Transverse colon (tissue), 4 donors: ENCODE measurements at regions not wholly inside any gene's neighbourhood (a gene's known extent, or its start where the extent isn't known, plus 50 kb on each side); places are given as distances from the start of the nearest gene placed in this dataset.

Experiments
- DNase-seq: peaks from one replicate; pipeline ENCODE4 v3.0.0-alpha.2; 2019
- H3K27ac ChIP-seq, 4 donors: fragments of 200-600 bp; sonication (generic); 2 replicates each; pipeline ENCODE4 v1.5.1; 2016 to 2018; ENCODE audit warnings: inconsistent platforms in 4 of 4
- H3K27me3 ChIP-seq: fragments of 200-600 bp; sonication (generic); 2 replicates; pipeline ENCODE4 v1.5.1; 2017; ENCODE audit warnings: inconsistent platforms
- H3K36me3 ChIP-seq, 4 donors: fragments of 200-600 bp; sonication (generic); 2 replicates each; pipeline ENCODE4 v1.5.1; 2017 to 2019; ENCODE audit warnings: inconsistent platforms in 4 of 4
- H3K4me1 ChIP-seq, 4 donors: fragments of 200-600 bp; sonication (generic); 2 replicates each; pipeline ENCODE4 v1.5.1; 2017 to 2020; ENCODE audit warnings: inconsistent platforms in 4 of 4
- H3K4me3 ChIP-seq, 4 donors: fragments of 200-600 bp; sonication (generic); 1 replicate in 1 of 4; 2 replicates in 3 of 4; pipeline versions ENCODE4 v1.5.1 to v1.6.1; 2017 to 2019; ENCODE audit warnings: inconsistent platforms in 4 of 4
- H3K9me3 ChIP-seq, 2 donors: fragments of 200-600 bp; sonication (generic); 2 replicates each; pipeline ENCODE4 v1.5.1; 2017 to 2019; ENCODE audit warnings: inconsistent platforms in 2 of 2
- CTCF ChIP-seq, 5 experiments: fragments of 200-600 bp in 3 of 5; fragments of 450-650 bp in 2 of 5; sonication (generic) in 3 of 5; IDR thresholded peaks; 1 replicate in 2 of 5; 2 replicates in 3 of 5; pipeline ENCODE4 v1.5.1; 2016 to 2017; ENCODE audit warnings: antibody characterized with exemption in 5 of 5, inconsistent platforms in 3 of 5, mild to moderate bottlenecking in 2 of 5, moderate library complexity in 1 of 5
- EP300 ChIP-seq: sonication (generic); formaldehyde crosslinking; IDR thresholded peaks from one replicate; pipeline ENCODE4 v1.6.1; 2017; ENCODE audit warnings: antibody characterized with exemption, low read depth
- POLR2A ChIP-seq: fragments of 450-650 bp; IDR thresholded peaks from one replicate; pipeline ENCODE4 v1.6.1; 2016; ENCODE audit warnings: antibody characterized with exemption, mild to moderate bottlenecking, moderate library complexity
- POLR2AphosphoS5 ChIP-seq, 3 donors: sonication (generic); formaldehyde crosslinking; IDR thresholded peaks; one replicate each; pipeline ENCODE4 v1.6.1; 2016; ENCODE audit warnings: antibody characterized with exemption in 3 of 3
- WGBS, 2 donors: methylation state at CpG; one replicate each; pipeline ENCODE4 v1.1.5; 2018; ENCODE audit warnings: low coverage in 1 of 2; 5-methylcytosine and 5-hydroxymethylcytosine counted together
- in situ Hi-C, 4 donors: fragments of 200-750 bp; cut with MboI; loops; one replicate each; pipeline versions ENCODE4 v1.15.0 to v1.15.1; 2017; ENCODE audit warnings: low sequenced_read_pairs in 3 of 4, low pct_ligation_motif_present in 1 of 4, low pct_unique_long_range_greater_than_20kb in 1 of 4
- intact Hi-C: fragments of 100-400 bp; cut with DNase I; formaldehyde crosslinking; loops from one replicate; pipeline ENCODE4 v1.15.1; 2023; ENCODE audit warnings: low total_unique reads

GRCh38 chr13:64202517-64202916 lies 2786.9 kb upstream of the PCDH20 start:
- H3K27ac ChIP-seq: no peak overlapping the region
- H3K4me3 ChIP-seq: no peak overlapping the region
- no peaks in the 10 kb centered on the region for H3K36me3 ChIP-seq
- in situ Hi-C loops: no loop called here
- H3K27me3 ChIP-seq: no peaks in the 10 kb centered on the region
- H3K4me1 ChIP-seq: no peaks in the 10 kb centered on the region
- WGBS, 2 donors: 72% methylated on average over 1 of the region's 1 CpG; no CpG with 5 or more reads in 1 of the 2 donors
- no peaks in the 10 kb centered on the region for H3K9me3 ChIP-seq
- intact Hi-C loops: no loop called here
- no peak for DNase-seq
- no peak for TF ChIP-seq POLR2AphosphoS5 (IDR thresholded peaks at IDR 0.05)
- TF ChIP-seq POLR2A: no peak
- TF ChIP-seq EP300: no peak
- TF ChIP-seq CTCF (IDR thresholded peaks at IDR 0.05): no peak

GRCh38 chr13:64197232-64197631 lies 2781.6 kb upstream of the PCDH20 start:
- intact Hi-C loops (no loop called here), in situ Hi-C loops (no loop called here)
- no peak for DNase-seq
- no peaks in the 10 kb centered on the region for H3K27me3 ChIP-seq
- H3K4me3 ChIP-seq: no peak overlapping the region
- H3K4me1 ChIP-seq: no peaks in the 10 kb centered on the region
- TF ChIP-seq POLR2AphosphoS5 (IDR thresholded peaks at IDR 0.05) (no peak), CTCF (IDR thresholded peaks at IDR 0.05) (no peak), EP300 (no peak), POLR2A (no peak)
- no peak overlapping the region for H3K27ac ChIP-seq
- H3K36me3 ChIP-seq: no peaks in the 10 kb centered on the region
- peaks cover 0 to 3% of the 10 kb centered on the region in 2 donors for H3K9me3 ChIP-seq

- intact Hi-C loops: no loop called here
- WGBS, 2 donors: 26 to 52% methylated on average over 2 of the region's 2 CpGs
These were observed 2771.0 kb upstream of the PCDH20 start for GRCh38 chr13:64186503-64187250.

GRCh38 chr13:64186071-64186470 lies 2770.4 kb upstream of the PCDH20 start:
- Histone ChIP-seq H3K4me1 (no peaks in the 10 kb centered on the region), H3K36me3 (no peaks in the 10 kb centered on the region), H3K27me3 (no peaks in the 10 kb centered on the region), H3K27ac (no peak overlapping the region), H3K9me3 (no peaks in the 10 kb centered on the region), H3K4me3 (no peak overlapping the region)
- in situ Hi-C loops (no loop called here), intact Hi-C loops (no loop called here)
- 60 to 67% methylated on average over 1 of the region's 1 CpG for whole genome bisulfite sequencing, 2 donors
- DNase-seq: no peak
- no peak for TF ChIP-seq POLR2AphosphoS5 (IDR thresholded peaks at IDR 0.05)
- no peak for TF ChIP-seq EP300
- TF ChIP-seq CTCF (IDR thresholded peaks at IDR 0.05): no peak
- no peak for TF ChIP-seq POLR2A

More at GRCh38 chr13:64186503-64187250, 2771.0 kb upstream of the PCDH20 start:
- no peak for DNase-seq
- no peaks in the 10 kb centered on the region for H3K4me1 ChIP-seq
- H3K27ac ChIP-seq: no peak overlapping the region
- in situ Hi-C loops: no loop called here
- H3K4me3 ChIP-seq: no peak overlapping the region
- TF ChIP-seq EP300 (no peak), POLR2A (no peak), CTCF (IDR thresholded peaks at IDR 0.05) (no peak), POLR2AphosphoS5 (IDR thresholded peaks at IDR 0.05) (no peak)
- H3K9me3 ChIP-seq: no peaks in the 10 kb centered on the region
- H3K36me3 ChIP-seq: no peaks in the 10 kb centered on the region
- H3K27me3 ChIP-seq: no peaks in the 10 kb centered on the region
